K562 (cell line): ENCODE measurements at regions not wholly inside any gene's neighbourhood (a gene's known extent, or its start where the extent isn't known, plus 50 kb on each side); places are given as distances from the start of the nearest gene placed in this dataset.

ENCODE experiments used
- ATAC-seq: fragments of 200-7000 bp; cut with Tn5 transposase; 3 replicates; pipeline ENCODE4 v1.9.1; 2020; ENCODE audit warnings: moderate library complexity
- BruUV-seq: library from RNA; stranded (reverse); fragments of 400-500 nt; replicated peaks from 2 replicates; lab custom pipeline; 2021; lab: Mats Ljungman, UMichigan
- CTCF ChIA-PET: fragments of 300-600 bp; formaldehyde crosslinking; extraction: SDS; loops from one replicate; lab custom pipeline; 2021; ENCODE audit warnings: low intra/inter-chr PET ratio; lab: Yijun Ruan, JAX
- POLR2A ChIA-PET: fragments of 300-600, 350-650 bp; sonication (Branson Sonifier 250); formaldehyde crosslinking; extraction: SDS; loops from one replicate; lab custom pipeline; 2021; ENCODE audit warnings: antibody characterized with exemption, inconsistent platforms; lab: Yijun Ruan, JAX
- DNase-seq, 4 experiments: peaks; one replicate each; pipeline versions ENCODE4 v3.0.0 to v3.0.0-alpha.2; 2011 to 2018; ENCODE audit warnings: low spot score in 3 of 4, mixed read lengths in 3 of 4; ENCODE audit errors: extremely low read depth in 1 of 4
- FAIRE-seq: peaks from 2 replicates; lab custom pipeline; 2011; peaks lifted over from hg19 to GRCh38; lab: Jason Lieb, UNC
- H2AFZ ChIP-seq: 2 replicates; pipeline ENCODE4 v1.6.0; 2011; ENCODE audit warnings: low read depth, low read length, control low read depth, inconsistent platforms
- H3K27ac ChIP-seq: fragments of 200-600 bp; 3 replicates; pipeline ENCODE4 v1.8.0; 2011; ENCODE audit warnings: low read depth, mild to moderate bottlenecking, control low read depth, inconsistent platforms, low read length, moderate library complexity, mixed read lengths; ENCODE audit errors: extremely low read depth
- H3K27me3 ChIP-seq, 2 experiments: fragments of 300-600 bp in 1 of 2; 2 replicates in 1 of 2; 3 replicates in 1 of 2; pipeline versions ENCODE4 v1.6.0 to v1.8.0; 2011; ENCODE audit warnings: inconsistent platforms in 2 of 2, low read length in 2 of 2, mild to moderate bottlenecking in 1 of 2, mixed read lengths in 1 of 2, moderate library complexity in 1 of 2; ENCODE audit not compliant: control insufficient read depth in 2 of 2, insufficient read depth in 2 of 2
- H3K36me3 ChIP-seq: fragments of 300-600 bp; 3 replicates; pipeline ENCODE4 v1.8.0; 2011; ENCODE audit warnings: mild to moderate bottlenecking, low read length, inconsistent platforms; ENCODE audit not compliant: control insufficient read depth, insufficient read depth
- H3K4me1 ChIP-seq, 2 experiments: fragments of 200-600 bp in 1 of 2; replicated peaks in 1 of 2; 2 replicates in 1 of 2; 3 replicates in 1 of 2; pipeline versions ENCODE4 v1.5.1 to v1.8.0; 2011; ENCODE audit warnings: inconsistent platforms in 2 of 2, low read length in 2 of 2, mild to moderate bottlenecking in 1 of 2, mixed read lengths in 1 of 2, moderate library complexity in 1 of 2; ENCODE audit not compliant: control insufficient read depth in 2 of 2, insufficient read depth in 2 of 2
- H3K4me2 ChIP-seq: 2 replicates; pipeline ENCODE4 v1.6.1; 2011; ENCODE audit warnings: low read length, control low read depth, inconsistent platforms, mixed read lengths; ENCODE audit not compliant: insufficient read depth
- H3K4me3 ChIP-seq: fragments of 200-600 bp; sonication (generic), shearing (Covaris generic); 2 replicates; pipeline ENCODE4 v1.5.1; 2016; ENCODE audit warnings: control low read depth, inconsistent platforms
- H3K79me2 ChIP-seq: fragments of 200-600 bp; 3 replicates; pipeline ENCODE4 v1.8.0; 2011; ENCODE audit warnings: low read length, inconsistent platforms; ENCODE audit not compliant: control insufficient read depth, insufficient read depth
- H3K9ac ChIP-seq, 2 experiments: 2 replicates each; pipeline versions ENCODE4 v1.6.0 to v1.6.1; 2011; ENCODE audit warnings: low read depth in 2 of 2, low read length in 2 of 2, control low read depth in 1 of 2, inconsistent platforms in 1 of 2, mild to moderate bottlenecking in 1 of 2, mixed read lengths in 1 of 2; ENCODE audit not compliant: insufficient read depth in 1 of 2
- H3K9me1 ChIP-seq: one replicate; pipeline ENCODE4 v1.6.0; 2011; ENCODE audit warnings: inconsistent platforms, mild to moderate bottlenecking, low read length, moderate library complexity; ENCODE audit not compliant: control insufficient read depth, insufficient read depth
- H3K9me3 ChIP-seq: replicated peaks from 2 replicates; pipeline ENCODE4 v1.5.1; 2011; ENCODE audit warnings: low read depth, low read length, inconsistent platforms; ENCODE audit not compliant: control insufficient read depth, insufficient read depth
- H4K20me1 ChIP-seq: replicated peaks from 2 replicates; pipeline ENCODE4 v1.6.1; 2011; ENCODE audit warnings: low read length, inconsistent platforms, mixed read lengths; ENCODE audit not compliant: control insufficient read depth, insufficient read depth
- BHLHE40 ChIP-seq: IDR thresholded peaks from 2 replicates; pipeline ENCODE4 v1.6.1; 2011; ENCODE audit warnings: low read length, improper control_type of control experiment
- DDX20 ChIP-seq: fragments of 450-650 bp; IDR thresholded peaks from 2 replicates; pipeline ENCODE4 v1.6.1; 2016; ENCODE audit warnings: missing genetic modification characterization, low read depth, mild to moderate bottlenecking, missing compliant biosample characterization, moderate library complexity
- E2F3 ChIP-seq: fragments of 250-450 bp; sonication (Bioruptor Pico); IDR thresholded peaks from 2 replicates; pipeline ENCODE4 v1.4.0; 2020; ENCODE audit warnings: mild to moderate bottlenecking
- EHMT2 ChIP-seq: fragments of 450-650 bp; IDR thresholded peaks from 2 replicates; pipeline ENCODE4 v1.6.1; 2018; ENCODE audit warnings: antibody characterized with exemption
- EWSR1 ChIP-seq: fragments of 450-650 bp; IDR thresholded peaks from 2 replicates; pipeline ENCODE4 v1.6.1; 2018; ENCODE audit warnings: borderline replicate concordance, mild to moderate bottlenecking, low read depth, moderate library complexity; ENCODE audit not compliant: partially characterized antibody
- HNRNPK ChIP-seq: fragments of 200-400 bp; formaldehyde crosslinking; IDR thresholded peaks from one replicate; pipeline ENCODE4 v1.6.1; 2018; ENCODE audit warnings: mild to moderate bottlenecking, low read depth, low read length; ENCODE audit not compliant: poor library complexity, severe bottlenecking
- MYNN ChIP-seq, 2 experiments: sonication (generic); formaldehyde crosslinking in 1 of 2; IDR thresholded peaks; 2 replicates each; pipeline versions ENCODE4 v1.5.0 to v1.6.1; 2016 to 2020; ENCODE audit warnings: antibody characterized with exemption in 1 of 2, missing genetic modification reagents in 1 of 2
- REST ChIP-seq, 2 experiments: fragments of 450-650 bp; formaldehyde crosslinking in 1 of 2; IDR thresholded peaks; 2 replicates each; pipeline versions ENCODE4 v1.4.0 to v1.6.1; 2014 to 2020; ENCODE audit warnings: mild to moderate bottlenecking in 2 of 2, borderline replicate concordance in 1 of 2, low read depth in 1 of 2
- ZNF217 ChIP-seq: sonication (generic); formaldehyde crosslinking; IDR thresholded peaks from 2 replicates; pipeline ENCODE4 v1.8.0; 2022; ENCODE audit warnings: mild to moderate bottlenecking, missing genetic modification reagents
- ZNF282 ChIP-seq: sonication (generic); formaldehyde crosslinking; IDR thresholded peaks from 2 replicates; pipeline ENCODE4 v1.8.1; 2023; ENCODE audit warnings: missing genetic modification reagents
- ZNF644 ChIP-seq: fragments of 200-800 bp; sonication (Bioruptor generic); IDR thresholded peaks from 2 replicates; pipeline ENCODE4 v1.6.1; 2016; ENCODE audit warnings: low read depth, missing genetic modification characterization, missing compliant biosample characterization
- ZSCAN32 ChIP-seq: fragments of 450-650 bp; formaldehyde crosslinking; IDR thresholded peaks from 2 replicates; pipeline ENCODE4 v1.4.0; 2020; ENCODE audit warnings: mild to moderate bottlenecking, moderate library complexity
- WGBS: fragments of 100-300 bp; shearing (Covaris generic); methylation state at CpG from one replicate; pipeline ENCODE4 v1.1.6; 2016; ENCODE audit warnings: low coverage, mixed read lengths; ENCODE audit not compliant: insufficient coverage; ENCODE audit errors: missing lambda C conversion rate; 5-methylcytosine and 5-hydroxymethylcytosine counted together
- in situ Hi-C: fragments of 300-500 bp; cut with MboI; formaldehyde crosslinking; loops from 4 replicates; pipeline ENCODE4 v1.15.0; 2018; ENCODE audit warnings: inconsistent platforms, mixed read lengths
- intact Hi-C: fragments of 100-400 bp; cut with micrococcal nuclease; formaldehyde crosslinking; loops from 2 replicates; pipeline ENCODE4 v1.14.2; 2022
- TF ChIP-seq, protein P1 (sequence below): IDR thresholded peaks from 3 replicates; pipeline ENCODE4 v1.6.1; 2011; ENCODE audit warnings: borderline replicate concordance, mild to moderate bottlenecking, moderate library complexity; ENCODE audit not compliant: insufficient read length; ENCODE audit errors: extremely low read depth

DNA sequence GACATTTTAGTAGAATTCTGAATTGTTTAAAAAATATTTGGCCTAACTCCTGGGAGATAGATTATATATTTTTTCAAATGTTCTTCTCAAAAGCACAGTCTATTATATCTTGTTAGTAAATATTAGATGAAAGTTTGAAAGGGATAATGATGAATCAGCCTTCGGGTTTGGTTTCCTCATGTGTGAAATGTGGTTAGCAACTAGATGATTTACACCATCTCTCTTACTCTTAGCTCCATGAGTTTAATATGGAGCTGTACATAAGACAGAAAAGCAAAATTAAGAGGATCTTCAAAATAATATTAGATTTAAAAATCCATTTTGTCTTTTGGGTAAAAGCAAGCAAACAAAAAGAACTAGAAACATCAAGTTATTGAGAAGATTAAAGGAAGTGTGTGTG is 120.8 kb upstream of the SFRP2 start:
- no peaks in the 10 kb centered on the region for H3K9me3 ChIP-seq
- no peaks in the 10 kb centered on the region for H3K79me2 ChIP-seq
- H3K9me1 ChIP-seq = no peaks in the 10 kb centered on the region
- DNase-seq = no peak
- H4K20me1 ChIP-seq = no peaks in the 10 kb centered on the region
- ATAC-seq = no peak
- no peak for FAIRE-seq
- 0 out of 5 replicates have a peak, but pooled peaks cover 0 to 3% of the 10 kb centered on the region in 2 experiments for H3K27me3 ChIP-seq
- H3K4me1 ChIP-seq = no peaks in the 10 kb centered on the region
- H3K27ac ChIP-seq = no peak overlapping the region
- ChIA-PET POLR2A (no interaction called here), CTCF (no interaction called here)
- no peak overlapping the region for H3K9ac ChIP-seq
- H3K4me3 ChIP-seq = no peak overlapping the region
- no peak overlapping the region for H2AFZ ChIP-seq
- intact Hi-C loops (no loop called here), in situ Hi-C loops (no loop called here)
- no peaks in the 10 kb centered on the region for H3K36me3 ChIP-seq
- WGBS = 0% methylated on average over 1 of the region's 1 CpG
- BruUV-seq = no TSS peak
- H3K4me2 ChIP-seq = no peak overlapping the region
- TF ChIP-seq ZNF282 (CRISPR knock-in tag) (no peak), BHLHE40 (no peak), REST (IDR thresholded peaks at IDR 0.05; ENCODE audit: borderline replicate concordance) (no peak), REST (CRISPR knock-in tag; IDR thresholded peaks at IDR 0.05; ENCODE audit: low read depth) (no peak), ZSCAN32 (no peak), DDX20 (tag) (no peak), MYNN (IDR thresholded peaks at IDR 0.05) (no peak), MYNN (CRISPR knock-in tag; IDR thresholded peaks at IDR 0.05) (no peak), ZNF217 (CRISPR knock-in tag) (no peak), E2F3 (no peak), EHMT2 (no peak), EWSR1 (no peak), ZNF644 (tag) (no peak), HNRNPK (no peak)
- TF ChIP-seq, protein P1, sequence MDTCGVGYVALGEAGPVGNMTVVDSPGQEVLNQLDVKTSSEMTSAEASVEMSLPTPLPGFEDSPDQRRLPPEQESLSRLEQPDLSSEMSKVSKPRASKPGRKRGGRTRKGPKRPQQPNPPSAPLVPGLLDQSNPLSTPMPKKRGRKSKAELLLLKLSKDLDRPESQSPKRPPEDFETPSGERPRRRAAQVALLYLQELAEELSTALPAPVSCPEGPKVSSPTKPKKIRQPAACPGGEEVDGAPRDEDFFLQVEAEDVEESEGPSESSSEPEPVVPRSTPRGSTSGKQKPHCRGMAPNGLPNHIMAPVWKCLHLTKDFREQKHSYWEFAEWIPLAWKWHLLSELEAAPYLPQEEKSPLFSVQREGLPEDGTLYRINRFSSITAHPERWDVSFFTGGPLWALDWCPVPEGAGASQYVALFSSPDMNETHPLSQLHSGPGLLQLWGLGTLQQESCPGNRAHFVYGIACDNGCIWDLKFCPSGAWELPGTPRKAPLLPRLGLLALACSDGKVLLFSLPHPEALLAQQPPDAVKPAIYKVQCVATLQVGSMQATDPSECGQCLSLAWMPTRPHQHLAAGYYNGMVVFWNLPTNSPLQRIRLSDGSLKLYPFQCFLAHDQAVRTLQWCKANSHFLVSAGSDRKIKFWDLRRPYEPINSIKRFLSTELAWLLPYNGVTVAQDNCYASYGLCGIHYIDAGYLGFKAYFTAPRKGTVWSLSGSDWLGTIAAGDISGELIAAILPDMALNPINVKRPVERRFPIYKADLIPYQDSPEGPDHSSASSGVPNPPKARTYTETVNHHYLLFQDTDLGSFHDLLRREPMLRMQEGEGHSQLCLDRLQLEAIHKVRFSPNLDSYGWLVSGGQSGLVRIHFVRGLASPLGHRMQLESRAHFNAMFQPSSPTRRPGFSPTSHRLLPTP = no peak
